NCI-H1694 treated with DMSO at 0.1 percent for 48 hours (cell line): ENCODE measurements at regions not wholly inside any gene's neighbourhood (a gene's known extent, or its start where the extent isn't known, plus 50 kb on each side); places are given as distances from the start of the nearest gene placed in this dataset.

Experiments
- DNase-seq: peaks from one replicate; lab custom pipeline; 2025; lab: John Stamatoyannopoulos, UW

- no peak for DNase-seq
Measured at GRCh38 chr1:11596295-11596694, 57.9 kb downstream of the FBXO2 start.

- DNase-seq, result no peak
Measured at GRCh38 chr1:11595285-11595684, 58.9 kb downstream of the FBXO2 start.

- DNase-seq, result no peak
Measured at GRCh38 chr1:11594625-11595024, 59.6 kb downstream of the FBXO2 start.

- no peak for DNase-seq
Measured at GRCh38 chr1:11594222-11594621, 60.0 kb downstream of the FBXO2 start.

GRCh38 chr1:11592752-11593151 lies 61.5 kb downstream of the FBXO2 start:
- peak; percentile 12 for DNase-seq

- DNase-seq, result no peak
Measured at GRCh38 chr1:11590395-11590794, 63.8 kb downstream of the FBXO2 start.
